Body of pancreas (tissue), 4 donors: ENCODE measurements at regions not wholly inside any gene's neighbourhood (a gene's known extent, or its start where the extent isn't known, plus 50 kb on each side); places are given as distances from the start of the nearest gene placed in this dataset.

Source experiments
- ATAC-seq: fragments of 150-250 bp; one replicate; pipeline ENCODE4 v1.9.1; 2016
- DNase-seq, 4 donors: peaks; one replicate each; pipeline ENCODE4 v3.0.0-alpha.2; 2019
- H3K27ac ChIP-seq, 4 donors: fragments of 200-600 bp; sonication (generic); 1 replicate in 3 of 4; 2 replicates in 1 of 4; pipeline versions ENCODE4 v1.5.1 to v1.6.1; 2016 to 2019; ENCODE audit warnings: mild to moderate bottlenecking in 1 of 4, mixed read lengths in 1 of 4, moderate library complexity in 1 of 4
- H3K27me3 ChIP-seq, 2 donors: fragments of 200-600 bp; sonication (generic); one replicate each; pipeline ENCODE4 v1.6.0; 2016; ENCODE audit warnings: mild to moderate bottlenecking in 1 of 2
- H3K36me3 ChIP-seq, 2 donors: fragments of 200-600 bp; sonication (generic); replicated peaks in 1 of 2; 2 replicates each; pipeline ENCODE4 v1.5.1; 2016; ENCODE audit warnings: low read depth in 2 of 2; ENCODE audit not compliant: insufficient read depth in 1 of 2
- H3K4me1 ChIP-seq: fragments of 200-600 bp; sonication (generic); one replicate; pipeline ENCODE4 v1.6.0; 2016
- H3K4me3 ChIP-seq, 2 donors: fragments of 200-600 bp; sonication (generic); 1 replicate in 1 of 2; 2 replicates in 1 of 2; pipeline ENCODE4 v1.5.1; 2016 to 2019
- H3K9me3 ChIP-seq, 3 donors: fragments of 200-600 bp; sonication (generic); 1 replicate in 2 of 3; 2 replicates in 1 of 3; pipeline ENCODE4 v1.5.1; 2016
- POLR2A ChIP-seq, 3 donors: fragments of 450-650 bp; IDR thresholded peaks; one replicate each; pipeline ENCODE4 v1.6.1; 2016; ENCODE audit warnings: antibody characterized with exemption in 3 of 3, mild to moderate bottlenecking in 2 of 3
- WGBS, 2 donors: methylation state at CpG; one replicate each; pipeline ENCODE4 v1.1.5; 2017; 5-methylcytosine and 5-hydroxymethylcytosine counted together
- intact Hi-C: fragments of 100-400 bp; cut with DNase I; formaldehyde crosslinking; loops from one replicate; pipeline ENCODE4 v1.15.1; 2023
- TF ChIP-seq, protein P1 (sequence below), 7 experiments: fragments of 450-650 bp in 4 of 7; fragments of 200-600 bp in 3 of 7; sonication (generic) in 3 of 7; IDR thresholded peaks; one replicate each; pipeline ENCODE4 v1.5.1; 2016 to 2019; ENCODE audit warnings: antibody characterized with exemption in 7 of 7

DNA sequence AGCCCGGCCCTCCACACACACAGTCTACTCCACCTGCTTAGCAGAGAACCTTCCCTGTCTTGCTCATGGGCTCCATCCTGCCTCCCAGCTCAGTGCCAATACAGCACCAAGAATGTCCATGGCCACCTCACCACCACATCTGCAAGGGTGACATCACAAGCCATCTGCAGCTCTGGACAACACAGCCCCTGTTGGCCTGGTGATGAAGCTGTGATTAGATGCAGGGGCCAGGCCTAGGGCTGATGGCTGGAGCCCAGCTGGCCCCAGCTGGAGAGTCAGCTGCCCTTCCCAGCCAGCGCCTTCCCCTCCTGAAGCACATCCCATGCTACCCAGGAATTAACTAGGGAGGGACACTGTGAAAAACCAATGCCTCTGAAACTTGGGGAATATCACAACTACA, 91.1 kb downstream of the TTC32 start:
- Histone ChIP-seq H3K27me3 (no peaks in the 10 kb centered on the region), H3K4me1 (no peaks in the 10 kb centered on the region), H3K4me3 (no peak overlapping the region), H3K9me3 (no peaks in the 10 kb centered on the region), H3K36me3 (no peaks in the 10 kb centered on the region), H3K27ac (no peak overlapping the region)
- no peak for ATAC-seq
- intact Hi-C loops: no loop called here
- TF ChIP-seq, protein P1, sequence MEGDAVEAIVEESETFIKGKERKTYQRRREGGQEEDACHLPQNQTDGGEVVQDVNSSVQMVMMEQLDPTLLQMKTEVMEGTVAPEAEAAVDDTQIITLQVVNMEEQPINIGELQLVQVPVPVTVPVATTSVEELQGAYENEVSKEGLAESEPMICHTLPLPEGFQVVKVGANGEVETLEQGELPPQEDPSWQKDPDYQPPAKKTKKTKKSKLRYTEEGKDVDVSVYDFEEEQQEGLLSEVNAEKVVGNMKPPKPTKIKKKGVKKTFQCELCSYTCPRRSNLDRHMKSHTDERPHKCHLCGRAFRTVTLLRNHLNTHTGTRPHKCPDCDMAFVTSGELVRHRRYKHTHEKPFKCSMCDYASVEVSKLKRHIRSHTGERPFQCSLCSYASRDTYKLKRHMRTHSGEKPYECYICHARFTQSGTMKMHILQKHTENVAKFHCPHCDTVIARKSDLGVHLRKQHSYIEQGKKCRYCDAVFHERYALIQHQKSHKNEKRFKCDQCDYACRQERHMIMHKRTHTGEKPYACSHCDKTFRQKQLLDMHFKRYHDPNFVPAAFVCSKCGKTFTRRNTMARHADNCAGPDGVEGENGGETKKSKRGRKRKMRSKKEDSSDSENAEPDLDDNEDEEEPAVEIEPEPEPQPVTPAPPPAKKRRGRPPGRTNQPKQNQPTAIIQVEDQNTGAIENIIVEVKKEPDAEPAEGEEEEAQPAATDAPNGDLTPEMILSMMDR (IDR thresholded peaks at IDR 0.05): no peak
- no peak for TF ChIP-seq POLR2A (IDR thresholded peaks at IDR 0.05)
- 95 to 100% methylated on average over 2 of the region's 2 CpGs for WGBS, 2 donors
- no peak for DNase-seq

DNA sequence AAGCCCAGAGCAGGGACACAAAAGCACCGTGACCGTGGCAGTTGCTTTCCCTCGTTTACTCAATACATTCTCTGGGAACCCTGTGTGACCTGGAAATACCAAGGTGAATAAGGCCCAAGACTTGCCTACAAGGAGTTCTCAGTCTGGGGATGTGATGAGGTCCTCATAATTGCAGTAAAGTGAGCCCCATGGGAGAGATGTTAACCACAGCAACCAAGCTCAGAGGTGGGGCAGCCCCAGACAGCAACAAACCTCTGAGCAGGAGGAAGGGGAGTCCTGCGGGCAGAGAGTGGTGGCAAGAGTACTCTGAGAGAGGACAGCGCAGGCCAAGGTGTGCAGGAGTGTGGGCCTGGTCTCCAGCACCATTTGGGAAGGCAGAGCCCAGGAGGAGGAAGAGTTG, 91.6 kb downstream of the TTC32 start:
- Histone ChIP-seq H3K27me3 (no peaks in the 10 kb centered on the region), H3K4me3 (no peak overlapping the region), H3K27ac (no peak overlapping the region), H3K4me1 (no peaks in the 10 kb centered on the region), H3K9me3 (no peaks in the 10 kb centered on the region), H3K36me3 (no peaks in the 10 kb centered on the region)
- WGBS, 2 donors: 74 to 94% methylated on average over 5 of the region's 5 CpGs
- no peak for TF ChIP-seq POLR2A (IDR thresholded peaks at IDR 0.05)
- TF ChIP-seq, protein P1 (IDR thresholded peaks at IDR 0.05): no peak
- ATAC-seq (no peak), DNase-seq (no peak)
- intact Hi-C loops: no loop called here

DNA sequence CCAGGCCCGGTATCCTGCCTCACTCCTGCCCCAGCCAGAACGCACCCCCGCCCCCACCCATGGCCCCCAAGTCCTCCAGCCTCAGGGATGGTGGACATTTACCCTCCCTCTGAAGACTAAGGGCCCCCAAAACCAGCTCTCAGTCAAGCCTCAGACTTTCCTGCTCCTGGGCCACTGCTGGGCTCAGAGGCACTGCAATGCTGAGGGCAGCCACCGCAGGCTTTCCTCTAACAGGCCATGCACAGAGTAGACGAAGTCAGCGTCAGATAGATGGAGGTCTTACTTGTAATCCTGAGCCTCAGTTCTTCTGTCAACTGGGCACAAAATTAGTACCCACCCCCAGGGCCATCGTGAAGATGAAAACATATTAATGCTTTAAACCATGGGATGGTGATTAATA, 92.6 kb downstream of the TTC32 start:
- intact Hi-C loops: no loop called here
- Histone ChIP-seq H3K4me1 (no peaks in the 10 kb centered on the region), H3K4me3 (no peak overlapping the region), H3K27me3 (no peaks in the 10 kb centered on the region), H3K36me3 (no peaks in the 10 kb centered on the region), H3K9me3 (no peaks in the 10 kb centered on the region), H3K27ac (no peak overlapping the region)
- ATAC-seq (no peak), DNase-seq (no peak)
- 90% methylated on average over 7 of the region's 7 CpGs for WGBS, 2 donors
- TF ChIP-seq POLR2A (IDR thresholded peaks at IDR 0.05): no peak
- TF ChIP-seq, protein P1 (IDR thresholded peaks at IDR 0.05): no peak

DNA sequence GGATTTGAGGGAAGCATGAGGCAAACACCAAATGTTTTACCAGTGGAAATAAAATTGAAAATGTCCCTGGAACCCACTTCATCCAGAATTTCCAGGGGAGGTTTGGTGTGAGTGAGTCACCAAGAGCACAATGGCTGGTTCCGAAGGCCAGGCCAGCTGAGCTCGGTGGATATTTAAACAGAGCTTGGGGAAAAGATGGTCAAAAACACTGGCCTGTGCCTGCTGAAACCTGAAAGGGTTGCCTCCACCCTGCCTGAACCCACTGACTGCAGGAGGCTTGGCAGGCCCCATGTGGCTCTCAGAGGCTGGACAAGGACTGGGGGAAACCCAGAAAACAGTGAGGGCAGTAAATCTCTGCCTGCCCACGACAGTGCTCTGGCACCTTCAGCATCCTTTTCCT, 93.9 kb downstream of the TTC32 start:
- Histone ChIP-seq H3K36me3 (no peaks in the 10 kb centered on the region), H3K27me3 (no peaks in the 10 kb centered on the region), H3K4me1 (peaks cover under 1% of the 10 kb centered on the region), H3K27ac (no peak overlapping the region), H3K4me3 (no peak overlapping the region), H3K9me3 (no peaks in the 10 kb centered on the region)
- intact Hi-C loops: no loop called here
- DNase-seq: no peak
- 75 to 81% methylated on average over 3 of the region's 3 CpGs for WGBS, 2 donors
- ATAC-seq: no peak
- TF ChIP-seq, protein P1 (IDR thresholded peaks at IDR 0.05): no peak
- no peak for TF ChIP-seq POLR2A (IDR thresholded peaks at IDR 0.05)

DNA sequence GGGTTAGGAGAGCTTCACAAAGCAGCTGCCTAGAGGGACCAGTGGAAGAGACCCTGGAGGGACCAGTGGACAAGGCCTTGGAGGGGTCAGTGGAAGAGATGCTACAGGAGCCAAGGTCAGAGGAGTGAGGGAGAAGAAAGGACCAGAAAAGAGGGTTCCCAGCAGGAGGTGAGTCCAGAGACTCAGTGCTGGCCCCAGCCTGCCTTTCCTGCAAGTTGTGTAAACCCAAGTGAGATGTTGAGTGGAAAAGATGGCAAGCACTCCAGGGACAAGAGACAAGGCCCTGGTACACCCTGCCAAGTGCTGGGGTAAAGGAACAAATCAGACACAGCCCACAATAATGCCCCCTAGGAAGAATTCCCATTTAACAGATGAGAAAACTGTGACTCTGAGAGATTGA, 94.4 kb downstream of the TTC32 start:
- Histone ChIP-seq H3K4me1 (peaks cover 5% of the 10 kb centered on the region), H3K36me3 (no peaks in the 10 kb centered on the region), H3K9me3 (no peaks in the 10 kb centered on the region), H3K4me3 (no peak overlapping the region), H3K27me3 (no peaks in the 10 kb centered on the region), H3K27ac (no peak overlapping the region)
- ATAC-seq (no peak), DNase-seq (no peak)
- TF ChIP-seq, protein P1 (IDR thresholded peaks at IDR 0.05): no peak
- no peak for TF ChIP-seq POLR2A (IDR thresholded peaks at IDR 0.05)
- intact Hi-C loops: no loop called here
